Mammary epithelial cell (primary cell): ENCODE measurements at regions not wholly inside any gene's neighbourhood (a gene's known extent, or its start where the extent isn't known, plus 50 kb on each side); places are given as distances from the start of the nearest gene placed in this dataset.

Experiments
- CTCF ChIP-seq, 2 donors: IDR thresholded peaks in 1 of 2; conservative IDR thresholded peaks in 1 of 2; 2 replicates each; pipeline ENCODE4 v1.5.1; 2011 to 2012; ENCODE audit warnings: inconsistent platforms in 2 of 2, low read length in 2 of 2, mild to moderate bottlenecking in 2 of 2, control low read depth in 1 of 2, low read depth in 1 of 2; ENCODE audit not compliant: insufficient read depth in 1 of 2; ENCODE audit errors: extremely low read depth in 1 of 2
- EZH2 ChIP-seq: IDR thresholded peaks from 2 replicates; pipeline ENCODE4 v1.6.1; 2012; ENCODE audit warnings: low read length, inconsistent platforms, borderline replicate concordance

GRCh38 chr14:61167642-61168041, 113.5 kb downstream of the TMEM30B start:
- no peak for TF ChIP-seq EZH2
- no peak for TF ChIP-seq CTCF (conservative IDR thresholded peaks at IDR 0.05 in 1 of 2, IDR thresholded peaks at IDR 0.05 in 1 of 2; ENCODE audit: extremely low read depth in 1 of 2, insufficient read depth in 1 of 2, low read depth in 1 of 2, low read length in 2 of 2)
